ENCODE measurements at regions not wholly inside any gene's neighbourhood (a gene's known extent, or its start where the extent isn't known, plus 50 kb on each side); places are given as distances from the start of the nearest gene placed in this dataset.

DNA sequence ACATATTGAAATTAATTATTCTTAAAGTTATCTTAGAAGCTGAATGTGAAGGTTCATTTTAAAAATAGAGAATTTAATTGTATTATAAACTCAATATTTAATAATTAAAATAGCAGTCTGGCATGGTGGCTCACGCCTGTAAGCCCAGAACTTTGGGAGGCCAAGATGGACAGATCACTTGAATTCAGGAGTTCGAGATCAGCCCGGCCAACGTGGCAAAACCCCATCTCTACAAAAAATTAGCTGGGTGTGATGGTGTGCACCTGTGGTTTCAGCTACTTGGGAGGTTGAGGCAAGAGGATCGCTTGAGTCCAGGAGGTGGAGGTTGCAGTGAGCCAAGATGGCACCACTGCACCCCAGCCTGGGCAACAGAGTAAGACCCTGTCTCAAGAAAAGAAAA lies 659.9 kb upstream of the AGA start:
- no peak for ATAC-seq (ENCODE audit: insufficient read depth, low read depth)
- no peak overlapping the region for H2AFZ ChIP-seq (ENCODE audit: low read depth, low read length)
- no peaks in the 10 kb centered on the region for H3K9me3 ChIP-seq (ENCODE audit: insufficient read depth, low read length, severe bottlenecking)
- H3K36me3 ChIP-seq (ENCODE audit: insufficient read depth, low read length): no peaks in the 10 kb centered on the region
- TF ChIP-seq, protein P1, sequence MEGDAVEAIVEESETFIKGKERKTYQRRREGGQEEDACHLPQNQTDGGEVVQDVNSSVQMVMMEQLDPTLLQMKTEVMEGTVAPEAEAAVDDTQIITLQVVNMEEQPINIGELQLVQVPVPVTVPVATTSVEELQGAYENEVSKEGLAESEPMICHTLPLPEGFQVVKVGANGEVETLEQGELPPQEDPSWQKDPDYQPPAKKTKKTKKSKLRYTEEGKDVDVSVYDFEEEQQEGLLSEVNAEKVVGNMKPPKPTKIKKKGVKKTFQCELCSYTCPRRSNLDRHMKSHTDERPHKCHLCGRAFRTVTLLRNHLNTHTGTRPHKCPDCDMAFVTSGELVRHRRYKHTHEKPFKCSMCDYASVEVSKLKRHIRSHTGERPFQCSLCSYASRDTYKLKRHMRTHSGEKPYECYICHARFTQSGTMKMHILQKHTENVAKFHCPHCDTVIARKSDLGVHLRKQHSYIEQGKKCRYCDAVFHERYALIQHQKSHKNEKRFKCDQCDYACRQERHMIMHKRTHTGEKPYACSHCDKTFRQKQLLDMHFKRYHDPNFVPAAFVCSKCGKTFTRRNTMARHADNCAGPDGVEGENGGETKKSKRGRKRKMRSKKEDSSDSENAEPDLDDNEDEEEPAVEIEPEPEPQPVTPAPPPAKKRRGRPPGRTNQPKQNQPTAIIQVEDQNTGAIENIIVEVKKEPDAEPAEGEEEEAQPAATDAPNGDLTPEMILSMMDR (IDR thresholded peaks at IDR 0.05; ENCODE audit: borderline replicate concordance, extremely low read depth, low read length, poor library complexity, severe bottlenecking): no peak
- no peak for TF ChIP-seq EZH2 (IDR thresholded peaks at IDR 0.05; ENCODE audit: borderline replicate concordance, low read depth, low read length, severe bottlenecking)
- no peak overlapping the region for H3K4me3 ChIP-seq (ENCODE audit: low read depth in 1 of 2, low read length in 2 of 2)
- H3K27me3 ChIP-seq (ENCODE audit: insufficient read depth, low read length, poor library complexity): no peaks in the 10 kb centered on the region
- no peaks in the 10 kb centered on the region for H3K4me1 ChIP-seq (ENCODE audit: insufficient read depth, low read length)
- H3K27ac ChIP-seq (ENCODE audit: low read length): no peak overlapping the region
- no peaks in the 10 kb centered on the region for H4K20me1 ChIP-seq (ENCODE audit: insufficient read depth, low read length)
- no peak overlapping the region for H3K4me2 ChIP-seq (ENCODE audit: insufficient read depth, low read length)
- no peak overlapping the region for H3K9ac ChIP-seq (ENCODE audit: low read depth, low read length)
- no peak for DNase-seq
- no peaks in the 10 kb centered on the region for H3K79me2 ChIP-seq (ENCODE audit: insufficient read depth, low read length)

DNA sequence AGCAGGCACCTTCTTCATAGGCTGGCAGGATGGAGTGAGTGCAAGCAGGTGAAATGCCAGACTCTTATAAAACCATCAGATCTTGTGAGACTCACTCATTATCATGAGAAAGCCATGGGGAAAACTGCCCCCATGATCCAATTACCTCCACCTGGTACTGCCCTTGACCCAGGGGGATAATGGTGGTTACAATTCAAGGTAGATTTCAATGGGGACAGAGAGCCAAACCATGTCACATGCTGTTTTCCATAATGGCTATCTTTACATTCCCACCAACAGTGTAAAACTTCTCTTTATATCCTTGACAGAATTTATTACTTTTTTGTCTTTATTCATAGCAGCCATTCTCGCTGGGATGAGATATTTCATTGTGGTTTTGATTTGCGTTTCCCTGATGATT lies 663.0 kb upstream of the AGA start:
- TF ChIP-seq EZH2 (IDR thresholded peaks at IDR 0.05; ENCODE audit: borderline replicate concordance, low read depth, low read length, severe bottlenecking): no peak
- TF ChIP-seq, protein P1 (IDR thresholded peaks at IDR 0.05; ENCODE audit: borderline replicate concordance, extremely low read depth, low read length, poor library complexity, severe bottlenecking): no peak
- Histone ChIP-seq H2AFZ (ENCODE audit: low read depth, low read length) (no peak overlapping the region), H4K20me1 (ENCODE audit: insufficient read depth, low read length) (no peaks in the 10 kb centered on the region), H3K4me1 (ENCODE audit: insufficient read depth, low read length) (no peaks in the 10 kb centered on the region), H3K4me3 (ENCODE audit: low read depth in 1 of 2, low read length in 2 of 2) (no peak overlapping the region), H3K27ac (ENCODE audit: low read length) (no peak overlapping the region), H3K9ac (ENCODE audit: low read depth, low read length) (no peak overlapping the region), H3K36me3 (ENCODE audit: insufficient read depth, low read length) (no peaks in the 10 kb centered on the region), H3K9me3 (ENCODE audit: insufficient read depth, low read length, severe bottlenecking) (no peaks in the 10 kb centered on the region), H3K27me3 (ENCODE audit: insufficient read depth, low read length, poor library complexity) (no peaks in the 10 kb centered on the region), H3K4me2 (ENCODE audit: insufficient read depth, low read length) (no peak overlapping the region), H3K79me2 (ENCODE audit: insufficient read depth, low read length) (no peaks in the 10 kb centered on the region)
- no peak for ATAC-seq (ENCODE audit: insufficient read depth, low read depth)
- DNase-seq: no peak

DNA sequence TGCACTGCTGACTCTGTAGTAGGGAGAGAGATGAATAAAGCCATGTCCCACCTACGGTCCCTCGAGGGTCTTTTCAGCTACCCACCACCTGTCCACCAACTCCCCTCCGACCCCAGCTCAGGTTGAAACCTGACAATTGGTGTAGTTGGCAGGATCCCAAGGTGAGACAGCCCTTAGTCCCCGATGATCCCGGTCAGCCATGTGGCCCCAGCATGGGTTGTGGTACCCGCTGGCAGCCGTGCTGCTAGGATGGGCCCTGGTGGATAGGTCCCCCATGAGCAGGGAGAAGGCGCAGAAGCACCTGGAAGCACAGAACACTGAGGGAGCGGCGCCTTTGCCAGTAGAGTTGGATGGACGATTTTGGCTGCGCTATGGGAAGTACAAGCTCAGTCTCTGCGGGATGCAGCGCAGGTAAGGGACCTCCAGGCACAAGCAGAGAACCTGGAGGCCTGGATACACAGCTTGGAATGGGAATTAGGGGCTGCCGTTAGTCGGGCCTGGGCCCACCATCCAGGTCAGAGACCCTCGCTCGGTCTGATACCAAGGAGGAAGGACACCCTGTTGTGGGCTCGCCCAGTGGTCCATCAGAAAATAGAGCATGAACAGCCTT lies 694.6 kb upstream of the AGA start:
- H3K27ac ChIP-seq (ENCODE audit: low read length): no peak overlapping the region
- no peaks in the 10 kb centered on the region for H4K20me1 ChIP-seq (ENCODE audit: insufficient read depth, low read length)
- ATAC-seq (ENCODE audit: insufficient read depth, low read depth): no peak
- TF ChIP-seq EZH2 (IDR thresholded peaks at IDR 0.05; ENCODE audit: borderline replicate concordance, low read depth, low read length, severe bottlenecking): no peak
- TF ChIP-seq, protein P1 (IDR thresholded peaks at IDR 0.05; ENCODE audit: borderline replicate concordance, extremely low read depth, low read length, poor library complexity, severe bottlenecking): no peak
- H3K4me1 ChIP-seq (ENCODE audit: insufficient read depth, low read length): no peaks in the 10 kb centered on the region
- H3K9ac ChIP-seq (ENCODE audit: low read depth, low read length): no peak overlapping the region
- H3K9me3 ChIP-seq (ENCODE audit: insufficient read depth, low read length, severe bottlenecking): peaks cover 5% of the 10 kb centered on the region
- no peak for DNase-seq
- peaks cover 9% of the 10 kb centered on the region for H3K27me3 ChIP-seq (ENCODE audit: insufficient read depth, low read length, poor library complexity)
- no peak overlapping the region for H3K4me3 ChIP-seq (ENCODE audit: low read depth in 1 of 2, low read length in 2 of 2)
- H3K4me2 ChIP-seq (ENCODE audit: insufficient read depth, low read length): no peak overlapping the region
- H3K79me2 ChIP-seq (ENCODE audit: insufficient read depth, low read length): no peaks in the 10 kb centered on the region
- no peaks in the 10 kb centered on the region for H3K36me3 ChIP-seq (ENCODE audit: insufficient read depth, low read length)
- H2AFZ ChIP-seq (ENCODE audit: low read depth, low read length): no peak overlapping the region
